HepG2 (cell line): ENCODE measurements at regions not wholly inside any gene's neighbourhood (a gene's known extent, or its start where the extent isn't known, plus 50 kb on each side); places are given as distances from the start of the nearest gene placed in this dataset.

Experiments used
- ATAC-seq: fragments of 200-7000 bp; cut with Tn5 transposase; 3 replicates; pipeline ENCODE4 v1.9.1; 2020; ENCODE audit warnings: mild to moderate bottlenecking, moderate library complexity
- BruUV-seq: library from RNA; stranded (reverse); fragments of 400-500 nt; replicated peaks from 2 replicates; lab custom pipeline; 2021; lab: Mats Ljungman, UMichigan
- CTCF ChIA-PET: fragments of 300-600 bp; formaldehyde crosslinking; extraction: SDS; loops from one replicate; lab custom pipeline; 2021; ENCODE audit warnings: low total read pairs, inconsistent platforms, low intra/inter-chr PET ratio; lab: Yijun Ruan, JAX
- POLR2A ChIA-PET: fragments of 350-600 bp; sonication (Branson Sonifier 250); formaldehyde crosslinking; loops from one replicate; lab custom pipeline; 2020; ENCODE audit warnings: antibody characterized with exemption, inconsistent platforms; lab: Yijun Ruan, JAX
- DNase-seq: peaks from one replicate; pipeline ENCODE4 v3.0.0-alpha.2; 2015; ENCODE audit warnings: low spot score
- FAIRE-seq: peaks from 3 replicates; lab custom pipeline; 2011; peaks lifted over from hg19 to GRCh38; lab: Jason Lieb, UNC
- H2AFZ ChIP-seq: one replicate; pipeline ENCODE4 v1.6.1; 2011; ENCODE audit warnings: low read length, inconsistent platforms
- H3K27ac ChIP-seq: fragments of 300-600 bp; 3 replicates; pipeline ENCODE4 v1.8.0; 2011; ENCODE audit warnings: mixed run types, mild to moderate bottlenecking, mixed read lengths, low read length, inconsistent platforms; ENCODE audit not compliant: insufficient read depth; ENCODE audit errors: extremely low read length
- H3K27me3 ChIP-seq, 2 experiments: fragments of 200-600 bp in 1 of 2; 2 replicates in 1 of 2; 3 replicates in 1 of 2; pipeline versions ENCODE4 v1.6.0 to v1.8.0; 2011; ENCODE audit warnings: low read length in 2 of 2, mild to moderate bottlenecking in 2 of 2, moderate library complexity in 2 of 2, inconsistent platforms in 1 of 2; ENCODE audit not compliant: insufficient read depth in 2 of 2, control insufficient read depth in 1 of 2
- H3K36me3 ChIP-seq, 2 experiments: fragments of 200-600 bp in 1 of 2; replicated peaks in 1 of 2; 2 replicates in 1 of 2; 3 replicates in 1 of 2; pipeline versions ENCODE4 v1.5.1 to v1.8.0; 2011; ENCODE audit warnings: low read length in 2 of 2, inconsistent platforms in 1 of 2; ENCODE audit not compliant: insufficient read depth in 2 of 2, control insufficient read depth in 1 of 2
- H3K4me1 ChIP-seq: 2 replicates; pipeline ENCODE4 v1.5.1; 2012; ENCODE audit warnings: low read length, inconsistent platforms; ENCODE audit not compliant: insufficient read depth
- H3K4me2 ChIP-seq: 2 replicates; pipeline ENCODE4 v1.6.0; 2011; ENCODE audit warnings: low read depth, low read length, inconsistent platforms
- H3K4me3 ChIP-seq, 3 experiments: fragments of 200-600 bp in 1 of 3; sonication (generic), shearing (Covaris generic) in 1 of 3; replicated peaks in 1 of 3; 2 replicates each; pipeline ENCODE4 v1.5.1; 2011 to 2016; ENCODE audit warnings: low read length in 3 of 3, inconsistent platforms in 2 of 3, low read depth in 2 of 3, mild to moderate bottlenecking in 2 of 3, control low read depth in 1 of 3, mixed read lengths in 1 of 3; ENCODE audit not compliant: insufficient read depth in 1 of 3
- H3K79me2 ChIP-seq: one replicate; pipeline ENCODE4 v1.6.1; 2011; ENCODE audit warnings: low read length, inconsistent platforms; ENCODE audit not compliant: insufficient read depth
- H3K9ac ChIP-seq: 2 replicates; pipeline ENCODE4 v1.6.0; 2011; ENCODE audit warnings: mild to moderate bottlenecking, low read depth, low read length, inconsistent platforms; ENCODE audit not compliant: insufficient read depth
- H3K9me3 ChIP-seq: 2 replicates; pipeline ENCODE4 v1.5.1; 2012; ENCODE audit warnings: mild to moderate bottlenecking, low read length
- H4K20me1 ChIP-seq: 2 replicates; pipeline ENCODE4 v1.6.0; 2011; ENCODE audit warnings: inconsistent platforms, mild to moderate bottlenecking, low read length, moderate library complexity; ENCODE audit not compliant: insufficient read depth
- CHCHD3 ChIP-seq: sonication (generic); formaldehyde crosslinking; IDR thresholded peaks from 2 replicates; pipeline ENCODE4 v1.8.0; 2022; ENCODE audit warnings: mild to moderate bottlenecking, missing genetic modification reagents, moderate library complexity
- JARID2 ChIP-seq: sonication (generic); formaldehyde crosslinking; IDR thresholded peaks from 2 replicates; pipeline ENCODE4 v1.8.1; 2023; ENCODE audit warnings: missing genetic modification reagents, inconsistent platforms; ENCODE audit not compliant: insufficient replicate concordance
- KDM2A ChIP-seq: sonication (generic); formaldehyde crosslinking; IDR thresholded peaks from 2 replicates; pipeline ENCODE4 v1.4.0; 2020; ENCODE audit warnings: low read depth, missing genetic modification reagents, borderline replicate concordance
- KLF9 ChIP-seq: IDR thresholded peaks from 2 replicates; pipeline ENCODE4 v1.6.1; 2016; ENCODE audit warnings: low read depth
- MIER2 ChIP-seq: IDR thresholded peaks from 2 replicates; pipeline ENCODE4 v1.6.1; 2016; ENCODE audit warnings: missing biosample characterization, missing genetic modification reagents
- NR2F2 ChIP-seq: IDR thresholded peaks from 2 replicates; pipeline ENCODE4 v1.6.1; 2012; ENCODE audit warnings: low read depth, inconsistent platforms, borderline replicate concordance
- SUZ12 ChIP-seq: fragments of 150-350 bp; IDR thresholded peaks from 2 replicates; pipeline ENCODE4 v1.6.1; 2014; ENCODE audit warnings: low read depth, low read length
- TCF7L2 ChIP-seq: IDR thresholded peaks from 2 replicates; pipeline ENCODE4 v1.6.1; 2011; ENCODE audit warnings: mild to moderate bottlenecking, low read depth, low read length, moderate library complexity
- WIZ ChIP-seq: sonication (generic); formaldehyde crosslinking; IDR thresholded peaks from 2 replicates; pipeline ENCODE4 v1.5.1; 2020; ENCODE audit warnings: mild to moderate bottlenecking, missing genetic modification reagents
- YEATS2 ChIP-seq: sonication (generic); formaldehyde crosslinking; IDR thresholded peaks from 2 replicates; pipeline ENCODE4 v1.4.0; 2020; ENCODE audit warnings: missing genetic modification reagents, borderline replicate concordance
- ZNF160 ChIP-seq: sonication (generic); formaldehyde crosslinking; IDR thresholded peaks from 2 replicates; pipeline ENCODE4 v1.8.0; 2022; ENCODE audit warnings: mild to moderate bottlenecking, inconsistent platforms, missing genetic modification reagents
- ZNF383 ChIP-seq: sonication (generic); formaldehyde crosslinking; IDR thresholded peaks from 2 replicates; pipeline ENCODE4 v1.4.0; 2020; ENCODE audit warnings: missing genetic modification reagents, mild to moderate bottlenecking, borderline replicate concordance
- ZNF557 ChIP-seq: sonication (generic); formaldehyde crosslinking; IDR thresholded peaks from 2 replicates; pipeline ENCODE4 v1.4.0; 2020; ENCODE audit warnings: missing genetic modification reagents
- ZSCAN9 ChIP-seq: IDR thresholded peaks from 2 replicates; pipeline ENCODE4 v1.6.1; 2016; ENCODE audit warnings: borderline replicate concordance
- WGBS: methylation state at CpG from one replicate; pipeline ENCODE4 v1.1.6; 2017; ENCODE audit warnings: low lambda C conversion rate; 5-methylcytosine and 5-hydroxymethylcytosine counted together
- in situ Hi-C: cut with HindIII; loops from 2 replicates; pipeline ENCODE4 v1.10.0; 2017; ENCODE audit warnings: low pct_unique_long_range_greater_than_20kb; ENCODE audit not compliant: extremely low pct_ligation_motif_present
- intact Hi-C: fragments of 100-400 bp; cut with micrococcal nuclease; formaldehyde crosslinking; loops from one replicate; pipeline ENCODE4 v1.10.0; 2022; ENCODE audit not compliant: unreplicated experiment
- TF ChIP-seq, protein P1 (sequence below): sonication (generic); formaldehyde crosslinking; IDR thresholded peaks from 2 replicates; pipeline ENCODE4 v1.5.0; 2020; ENCODE audit warnings: missing genetic modification reagents
- TF ChIP-seq, protein P2 (sequence below): sonication (generic); formaldehyde crosslinking; IDR thresholded peaks from 2 replicates; pipeline ENCODE4 v1.4.0; 2020; ENCODE audit warnings: mild to moderate bottlenecking, missing genetic modification reagents
- TF ChIP-seq, protein P3 (sequence below): sonication (generic); formaldehyde crosslinking; IDR thresholded peaks from 2 replicates; pipeline ENCODE4 v1.4.0; 2020; ENCODE audit warnings: missing genetic modification reagents

DNA sequence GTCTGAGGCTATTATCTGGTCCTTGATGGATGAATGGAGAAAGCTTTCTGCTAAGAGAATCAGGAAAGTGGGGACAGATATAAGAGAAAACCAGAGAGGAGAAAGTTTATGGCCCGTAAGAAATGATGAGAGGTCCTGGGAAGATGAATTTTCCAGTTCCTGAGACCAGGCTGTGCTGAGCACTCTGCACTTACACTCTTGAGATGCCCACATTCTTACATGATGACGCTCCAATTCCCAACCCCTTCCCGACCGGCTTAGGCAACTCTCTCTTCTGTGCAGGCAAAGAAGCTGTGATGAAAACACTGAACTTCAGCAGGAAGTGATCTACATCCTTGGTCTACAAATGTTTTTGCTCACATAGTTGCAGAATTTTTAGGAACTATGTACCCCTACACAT is 417.0 kb downstream of the ARHGEF28 start:
- DNase-seq (no peak), ATAC-seq (no peak), FAIRE-seq (no peak)
- intact Hi-C loops (no loop called here), in situ Hi-C loops (loop anchor here (10.0 kb wide), 1 partner anchor 602 kb away; the partner anchor contains the start of gene ENC1)
- Histone ChIP-seq H2AFZ (no peak overlapping the region), H3K9ac (no peak overlapping the region), H3K4me1 (no peaks in the 10 kb centered on the region), H3K9me3 (no peaks in the 10 kb centered on the region), H3K27ac (no peak overlapping the region), H3K79me2 (no peaks in the 10 kb centered on the region), H4K20me1 (no peaks in the 10 kb centered on the region), H3K4me3 (no peak overlapping the region), H3K4me2 (no peak overlapping the region), H3K27me3 (no peaks in the 10 kb centered on the region; a peak in 1 of 5 replicates), H3K36me3 (no peaks in the 10 kb centered on the region)
- POLR2A ChIA-PET, result no interaction called here
- BruUV-seq, result no TSS peak
- WGBS, result 24% methylated on average over 4 of the region's 4 CpGs
- TF ChIP-seq MIER2 (CRISPR knock-in tag), result no peak
- TF ChIP-seq NR2F2, result no peak
- no peak for TF ChIP-seq ZNF383
- no peak for TF ChIP-seq TCF7L2
- TF ChIP-seq KDM2A (CRISPR knock-in tag), result no peak
- TF ChIP-seq KLF9 (CRISPR knock-in tag), result no peak
- TF ChIP-seq WIZ (CRISPR knock-in tag), result no peak
- no peak for TF ChIP-seq SUZ12
- TF ChIP-seq CHCHD3 (CRISPR knock-in tag), result no peak
- TF ChIP-seq JARID2 (CRISPR knock-in tag), result no peak
- no peak for TF ChIP-seq YEATS2 (CRISPR knock-in tag)
- TF ChIP-seq, protein P1, sequence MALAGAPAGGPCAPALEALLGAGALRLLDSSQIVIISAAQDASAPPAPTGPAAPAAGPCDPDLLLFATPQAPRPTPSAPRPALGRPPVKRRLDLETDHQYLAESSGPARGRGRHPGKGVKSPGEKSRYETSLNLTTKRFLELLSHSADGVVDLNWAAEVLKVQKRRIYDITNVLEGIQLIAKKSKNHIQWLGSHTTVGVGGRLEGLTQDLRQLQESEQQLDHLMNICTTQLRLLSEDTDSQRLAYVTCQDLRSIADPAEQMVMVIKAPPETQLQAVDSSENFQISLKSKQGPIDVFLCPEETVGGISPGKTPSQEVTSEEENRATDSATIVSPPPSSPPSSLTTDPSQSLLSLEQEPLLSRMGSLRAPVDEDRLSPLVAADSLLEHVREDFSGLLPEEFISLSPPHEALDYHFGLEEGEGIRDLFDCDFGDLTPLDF (CRISPR knock-in tag), result no peak
- TF ChIP-seq ZNF160 (CRISPR knock-in tag), result no peak
- no peak for TF ChIP-seq ZSCAN9 (CRISPR knock-in tag)
- TF ChIP-seq, protein P2, sequence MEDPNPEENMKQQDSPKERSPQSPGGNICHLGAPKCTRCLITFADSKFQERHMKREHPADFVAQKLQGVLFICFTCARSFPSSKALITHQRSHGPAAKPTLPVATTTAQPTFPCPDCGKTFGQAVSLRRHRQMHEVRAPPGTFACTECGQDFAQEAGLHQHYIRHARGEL (CRISPR knock-in tag), result no peak
- TF ChIP-seq, protein P3, sequence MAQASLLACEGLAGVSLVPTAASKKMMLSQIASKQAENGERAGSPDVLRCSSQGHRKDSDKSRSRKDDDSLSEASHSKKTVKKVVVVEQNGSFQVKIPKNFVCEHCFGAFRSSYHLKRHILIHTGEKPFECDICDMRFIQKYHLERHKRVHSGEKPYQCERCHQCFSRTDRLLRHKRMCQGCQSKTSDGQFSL (CRISPR knock-in tag), result no peak
- no peak for TF ChIP-seq ZNF557
- CTCF ChIA-PET, result no interaction called here
